HEK293 (cell line): ENCODE measurements at regions not wholly inside any gene's neighbourhood (a gene's known extent, or its start where the extent isn't known, plus 50 kb on each side); places are given as distances from the start of the nearest gene placed in this dataset.

Source experiments
- CTCF ChIA-PET: fragments of 350-600 bp; formaldehyde crosslinking; extraction: SDS; loops from one replicate; lab custom pipeline; 2021; ENCODE audit warnings: antibody characterized with exemption; lab: Yijun Ruan, JAX
- POLR2A ChIA-PET: fragments of 300-600 bp; formaldehyde crosslinking; extraction: SDS; loops from one replicate; lab custom pipeline; 2020; ENCODE audit warnings: antibody characterized with exemption, inconsistent platforms; lab: Yijun Ruan, JAX
- H3K27ac ChIP-seq: fragments of 200-500 bp; sonication (Bioruptor generic); 2 replicates; pipeline ENCODE4 v1.5.1; 2014; ENCODE audit warnings: low read depth, low read length, control low read depth, inconsistent platforms; ENCODE audit errors: extremely low read depth
- H3K36me3 ChIP-seq, 2 experiments: fragments of 200-500 bp in 1 of 2; sonication (Bioruptor generic) in 1 of 2; 1 replicate in 1 of 2; 2 replicates in 1 of 2; pipeline ENCODE4 v1.5.1; 2014 to 2017; ENCODE audit warnings: inconsistent platforms in 2 of 2, low read length in 2 of 2; ENCODE audit not compliant: control insufficient read depth in 2 of 2, insufficient read depth in 1 of 2
- H3K4me1 ChIP-seq: fragments of 200-500 bp; sonication (Bioruptor generic); 2 replicates; pipeline ENCODE4 v1.5.1; 2014; ENCODE audit warnings: mild to moderate bottlenecking, low read length, inconsistent platforms; ENCODE audit not compliant: control insufficient read depth, insufficient read depth
- H3K4me3 ChIP-seq: 2 replicates; pipeline ENCODE4 v1.5.1; 2011; ENCODE audit warnings: low read depth, mild to moderate bottlenecking, control low read depth, low read length, moderate library complexity
- H3K9me3 ChIP-seq: fragments of 200-500 bp; sonication (Bioruptor generic); 2 replicates; pipeline ENCODE4 v1.5.1; 2014; ENCODE audit warnings: low read depth, low read length, inconsistent platforms; ENCODE audit not compliant: control insufficient read depth, insufficient read depth
- GLIS2 ChIP-seq: fragments of 450-650 bp; formaldehyde crosslinking; IDR thresholded peaks from 2 replicates; pipeline ENCODE4 v1.5.1; 2016; ENCODE audit warnings: missing biosample characterization, missing genetic modification characterization
- OVOL3 ChIP-seq: fragments of 450-650 bp; formaldehyde crosslinking; IDR thresholded peaks from 2 replicates; pipeline ENCODE4 v1.5.1; 2016; ENCODE audit warnings: missing biosample characterization, missing genetic modification characterization
- YY2 ChIP-seq: fragments of 450-650 bp; formaldehyde crosslinking; IDR thresholded peaks from 2 replicates; pipeline ENCODE4 v1.5.1; 2016; ENCODE audit warnings: missing biosample characterization, missing genetic modification characterization
- ZBTB11 ChIP-seq: fragments of 450-650 bp; formaldehyde crosslinking; conservative IDR thresholded peaks from 2 replicates; pipeline ENCODE4 v1.5.1; 2016; ENCODE audit warnings: low read depth, missing biosample characterization, missing genetic modification characterization
- ZBTB8A ChIP-seq: fragments of 450-650 bp; formaldehyde crosslinking; IDR thresholded peaks from 2 replicates; pipeline ENCODE4 v1.5.1; 2016; ENCODE audit warnings: missing biosample characterization, missing genetic modification characterization
- ZEB2 ChIP-seq: fragments of 450-650 bp; formaldehyde crosslinking; IDR thresholded peaks from 2 replicates; pipeline ENCODE4 v1.5.1; 2016; ENCODE audit warnings: missing biosample characterization, missing genetic modification characterization
- ZNF114 ChIP-seq: fragments of 450-650 bp; formaldehyde crosslinking; IDR thresholded peaks from 2 replicates; pipeline ENCODE4 v1.5.0; 2017; ENCODE audit warnings: missing biosample characterization, missing genetic modification characterization
- ZNF121 ChIP-seq: fragments of 450-650 bp; formaldehyde crosslinking; IDR thresholded peaks from 2 replicates; pipeline ENCODE4 v1.5.1; 2016; ENCODE audit warnings: missing biosample characterization, missing genetic modification characterization
- ZNF132 ChIP-seq: fragments of 450-650 bp; formaldehyde crosslinking; IDR thresholded peaks from 2 replicates; pipeline ENCODE4 v1.5.1; 2017; ENCODE audit warnings: missing biosample characterization, missing genetic modification characterization, borderline replicate concordance
- ZNF2 ChIP-seq: fragments of 450-650 bp; formaldehyde crosslinking; IDR thresholded peaks from 2 replicates; pipeline ENCODE4 v1.5.1; 2016; ENCODE audit warnings: missing biosample characterization, missing genetic modification characterization
- ZNF211 ChIP-seq: fragments of 450-650 bp; formaldehyde crosslinking; IDR thresholded peaks from 2 replicates; pipeline ENCODE4 v1.5.1; 2016; ENCODE audit warnings: low read depth, missing biosample characterization, missing genetic modification characterization
- ZNF423 ChIP-seq: fragments of 450-650 bp; formaldehyde crosslinking; IDR thresholded peaks from 2 replicates; pipeline ENCODE4 v1.5.1; 2016; ENCODE audit warnings: missing biosample characterization, missing genetic modification characterization
- ZNF426 ChIP-seq: fragments of 450-650 bp; formaldehyde crosslinking; IDR thresholded peaks from 2 replicates; pipeline ENCODE4 v1.5.1; 2017; ENCODE audit warnings: missing biosample characterization, missing genetic modification characterization, mild to moderate bottlenecking, inconsistent platforms, moderate library complexity
- ZSCAN16 ChIP-seq: fragments of 450-650 bp; formaldehyde crosslinking; IDR thresholded peaks from 2 replicates; pipeline ENCODE4 v1.5.1; 2016; ENCODE audit warnings: missing biosample characterization, missing genetic modification characterization
- TF ChIP-seq, protein P1 (sequence below): fragments of 450-650 bp; formaldehyde crosslinking; IDR thresholded peaks from 2 replicates; pipeline ENCODE4 v1.5.1; 2016; ENCODE audit warnings: missing biosample characterization, missing genetic modification characterization

DNA sequence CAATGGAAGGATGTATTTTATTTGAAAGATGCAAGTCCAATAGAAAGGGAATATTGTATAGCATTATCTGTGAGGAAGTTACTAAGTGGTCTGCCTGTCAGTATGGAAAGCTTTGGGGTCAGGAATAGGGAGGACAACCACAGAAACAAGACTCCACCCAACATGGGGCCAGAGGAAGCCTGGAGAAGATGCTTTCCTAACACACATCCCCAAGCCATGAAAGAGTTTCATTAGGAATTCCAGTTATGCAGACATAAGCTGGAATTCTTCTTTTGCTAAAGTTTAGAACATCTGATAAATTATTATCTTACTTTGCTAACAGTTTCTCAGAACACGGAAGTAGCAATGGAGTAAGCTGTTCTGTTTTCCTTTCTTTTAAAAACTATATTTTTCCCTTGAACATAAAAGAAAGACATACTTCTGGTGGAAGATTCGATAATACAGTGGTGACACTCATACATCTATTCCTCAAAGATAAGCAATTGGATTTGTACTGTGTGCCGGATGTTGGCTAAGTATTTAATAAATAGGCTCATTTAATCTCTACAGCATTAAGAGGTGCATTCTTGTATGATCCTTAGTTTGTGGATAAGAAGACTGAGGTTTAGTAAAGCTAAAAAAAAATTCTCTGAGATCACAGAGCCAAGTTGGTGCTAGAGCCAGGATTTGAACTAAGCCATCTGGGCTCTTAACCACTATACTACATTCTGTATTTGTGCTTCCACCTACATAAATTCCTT, 51.0 kb upstream of the GAS7 start:
- no peaks in the 10 kb centered on the region for H3K36me3 ChIP-seq
- TF ChIP-seq ZBTB8A (no peak), ZNF132 (no peak), ZBTB11 (tag by site-specific recombination) (no peak), ZNF211 (tag by site-specific recombination) (no peak), ZNF2 (no peak), GLIS2 (tag by site-specific recombination) (no peak), ZEB2 (no peak), ZNF121 (no peak), ZSCAN16 (tag by site-specific recombination) (no peak), ZNF426 (no peak), OVOL3 (tag by site-specific recombination) (no peak), ZNF114 (no peak), YY2 (no peak), ZNF423 (tag by site-specific recombination) (no peak)
- TF ChIP-seq, protein P1, sequence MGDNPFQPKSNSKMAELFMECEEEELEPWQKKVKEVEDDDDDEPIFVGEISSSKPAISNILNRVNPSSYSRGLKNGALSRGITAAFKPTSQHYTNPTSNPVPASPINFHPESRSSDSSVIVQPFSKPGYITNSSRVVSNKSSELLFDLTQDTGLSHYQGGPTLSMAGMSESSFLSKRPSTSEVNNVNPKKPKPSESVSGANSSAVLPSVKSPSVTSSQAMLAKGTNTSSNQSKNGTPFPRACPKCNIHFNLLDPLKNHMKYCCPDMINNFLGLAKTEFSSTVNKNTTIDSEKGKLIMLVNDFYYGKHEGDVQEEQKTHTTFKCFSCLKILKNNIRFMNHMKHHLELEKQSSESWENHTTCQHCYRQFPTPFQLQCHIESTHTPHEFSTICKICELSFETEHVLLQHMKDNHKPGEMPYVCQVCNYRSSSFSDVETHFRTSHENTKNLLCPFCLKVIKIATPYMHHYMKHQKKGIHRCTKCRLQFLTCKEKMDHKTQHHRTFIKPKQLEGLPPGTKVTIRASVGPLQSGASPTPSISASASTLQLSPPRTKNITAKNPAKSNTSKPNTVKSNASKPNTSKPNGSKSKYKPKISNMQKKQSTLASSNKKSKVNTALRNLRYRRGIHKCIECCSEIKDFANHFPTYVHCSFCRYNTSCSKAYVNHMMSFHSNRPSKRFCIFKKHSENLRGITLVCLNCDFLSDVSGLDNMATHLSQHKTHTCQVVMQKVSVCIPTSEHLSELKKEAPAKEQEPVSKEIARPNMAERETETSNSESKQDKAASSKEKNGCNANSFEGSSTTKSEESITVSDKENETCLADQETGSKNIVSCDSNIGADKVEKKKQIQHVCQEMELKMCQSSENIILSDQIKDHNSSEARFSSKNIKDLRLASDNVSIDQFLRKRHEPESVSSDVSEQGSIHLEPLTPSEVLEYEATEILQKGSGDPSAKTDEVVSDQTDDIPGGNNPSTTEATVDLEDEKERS (tag by site-specific recombination) = no peak
- H3K9me3 ChIP-seq = no peaks in the 10 kb centered on the region
- POLR2A ChIA-PET = no interaction called here
- no peak overlapping the region for H3K27ac ChIP-seq
- no peak overlapping the region for H3K4me3 ChIP-seq
- H3K4me1 ChIP-seq = no peaks in the 10 kb centered on the region
- CTCF ChIA-PET = interaction anchor here (0.6 to 1.5 kb wide), 6 partner anchors 24 to 650 kb away, joined by 3 to 5 read pairs (median 3); no protein-coding TSS in a partner anchor
